ENCODE measurements at regions not wholly inside any gene's neighbourhood (a gene's known extent, or its start where the extent isn't known, plus 50 kb on each side); places are given as distances from the start of the nearest gene placed in this dataset.
"Not testable (repeated sequence)": the region's sequence is repeated elsewhere in the genome, so short reads cannot be mapped to it uniquely, and the experiment has no call there.

DNA sequence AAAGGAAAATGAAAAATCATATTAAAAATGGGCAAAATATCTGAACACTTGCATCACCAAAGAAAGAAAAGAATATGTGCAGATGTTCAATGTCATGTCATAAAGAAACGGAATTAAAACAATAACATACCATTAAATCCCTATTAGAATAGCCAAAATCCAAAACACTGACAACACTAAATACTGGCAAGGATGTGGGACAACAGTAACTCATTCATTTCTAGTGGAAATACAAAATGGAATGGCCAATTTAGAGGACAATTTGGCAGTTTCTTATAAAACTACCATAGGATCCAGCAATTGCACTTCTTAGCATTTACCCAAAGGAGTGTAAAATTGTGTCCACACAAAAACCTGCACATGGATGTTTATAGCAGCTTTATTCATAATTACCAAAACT, 542.5 kb upstream of the UBE2E2 start:
- CTCF ChIA-PET: no interaction called here
- ATAC-seq (no peak), DNase-seq (no peak)
- H3K9me3 Mint-ChIP-seq (ENCODE audit: low read depth): peaks cover 3% of the 10 kb centered on the region
- H3K4me3 Mint-ChIP-seq: no peak overlapping the region
- no peak overlapping the region for H3K27ac Mint-ChIP-seq
- no peaks in the 10 kb centered on the region for H3K27me3 Mint-ChIP-seq
- no peaks in the 10 kb centered on the region for H3K4me1 Mint-ChIP-seq
- no peaks in the 10 kb centered on the region for H3K36me3 Mint-ChIP-seq

GRCh38 chr3:22661121-22661700, 541.9 kb upstream of the UBE2E2 start:
- ATAC-seq (no peak), DNase-seq (no peak)
- Mint-ChIP-seq H3K27me3 (no peaks in the 10 kb centered on the region), H3K4me1 (no peaks in the 10 kb centered on the region), H3K9me3 (ENCODE audit: low read depth) (peaks cover 3% of the 10 kb centered on the region), H3K4me3 (no peak overlapping the region), H3K36me3 (no peaks in the 10 kb centered on the region), H3K27ac (no peak overlapping the region)
- CTCF ChIA-PET: no interaction called here

- no peaks in the 10 kb centered on the region for H3K4me1 Mint-ChIP-seq
- ATAC-seq (no peak), DNase-seq (no peak)
- no peak overlapping the region for H3K27ac Mint-ChIP-seq
- CTCF ChIA-PET: no interaction called here
- peaks cover 3% of the 10 kb centered on the region for H3K9me3 Mint-ChIP-seq (ENCODE audit: low read depth)
- no peak overlapping the region for H3K4me3 Mint-ChIP-seq
- no peaks in the 10 kb centered on the region for H3K36me3 Mint-ChIP-seq
- H3K27me3 Mint-ChIP-seq: no peaks in the 10 kb centered on the region
Observed at GRCh38 chr3:22665528-22665927, 537.6 kb upstream of the UBE2E2 start.

GRCh38 chr3:22666736-22667135, 536.4 kb upstream of the UBE2E2 start:
- CTCF ChIA-PET: no interaction called here
- Mint-ChIP-seq H3K36me3 (no peaks in the 10 kb centered on the region), H3K4me1 (no peaks in the 10 kb centered on the region), H3K4me3 (no peak overlapping the region), H3K27ac (no peak overlapping the region), H3K9me3 (ENCODE audit: low read depth) (no peaks in the 10 kb centered on the region), H3K27me3 (no peaks in the 10 kb centered on the region)
- ATAC-seq: no peak
- no peak for DNase-seq

GRCh38 chr3:22671848-22672247, 531.3 kb upstream of the UBE2E2 start:
- DNase-seq (no peak), ATAC-seq (no peak)
- Mint-ChIP-seq H3K27ac (no peak overlapping the region), H3K27me3 (no peaks in the 10 kb centered on the region), H3K4me3 (no peak overlapping the region), H3K4me1 (no peaks in the 10 kb centered on the region), H3K36me3 (no peaks in the 10 kb centered on the region), H3K9me3 (ENCODE audit: low read depth) (peaks cover 2% of the 10 kb centered on the region)
- CTCF ChIA-PET: no interaction called here

GRCh38 chr3:22684739-22685138, 518.4 kb upstream of the UBE2E2 start:
- no peak overlapping the region for H3K4me3 Mint-ChIP-seq
- peaks cover 11% of the 10 kb centered on the region for H3K9me3 Mint-ChIP-seq (ENCODE audit: low read depth)
- no peaks in the 10 kb centered on the region for H3K4me1 Mint-ChIP-seq
- no peak overlapping the region for H3K27ac Mint-ChIP-seq
- CTCF ChIA-PET: no interaction called here
- DNase-seq (no peak), ATAC-seq (no peak)
- H3K27me3 Mint-ChIP-seq: no peaks in the 10 kb centered on the region
- no peaks in the 10 kb centered on the region for H3K36me3 Mint-ChIP-seq

- H3K27me3 Mint-ChIP-seq: no peaks in the 10 kb centered on the region
- no peaks in the 10 kb centered on the region for H3K36me3 Mint-ChIP-seq
- H3K4me3 Mint-ChIP-seq: no peak overlapping the region
- no peak for ATAC-seq
- H3K9me3 Mint-ChIP-seq (ENCODE audit: low read depth): peaks cover 8% of the 10 kb centered on the region
- no peaks in the 10 kb centered on the region for H3K4me1 Mint-ChIP-seq
- H3K27ac Mint-ChIP-seq: no peak overlapping the region
- no peak for DNase-seq
- CTCF ChIA-PET: no interaction called here
Observed at GRCh38 chr3:22685597-22685996, 517.5 kb upstream of the UBE2E2 start.

GRCh38 chr3:22691407-22691806, 511.7 kb upstream of the UBE2E2 start:
- no peak for DNase-seq
- ATAC-seq: no peak
- Mint-ChIP-seq H3K36me3 (no peaks in the 10 kb centered on the region), H3K9me3 (ENCODE audit: low read depth) (peaks cover 6% of the 10 kb centered on the region), H3K27ac (no peak overlapping the region), H3K4me1 (no peaks in the 10 kb centered on the region), H3K4me3 (no peak overlapping the region), H3K27me3 (no peaks in the 10 kb centered on the region)
- CTCF ChIA-PET: no interaction called here

GRCh38 chr3:22691856-22692628, 511.1 kb upstream of the UBE2E2 start:
- ATAC-seq: no peak
- Mint-ChIP-seq H3K27ac (no peak overlapping the region), H3K36me3 (no peaks in the 10 kb centered on the region), H3K9me3 (ENCODE audit: low read depth) (peaks cover 4% of the 10 kb centered on the region), H3K4me1 (no peaks in the 10 kb centered on the region), H3K4me3 (no peak overlapping the region), H3K27me3 (no peaks in the 10 kb centered on the region)
- no peak for DNase-seq
- CTCF ChIA-PET: no interaction called here

GRCh38 chr3:22700876-22701275, 502.3 kb upstream of the UBE2E2 start:
- no peak for DNase-seq
- no peak for ATAC-seq
- H3K4me3 Mint-ChIP-seq: no peak overlapping the region
- no peaks in the 10 kb centered on the region for H3K27me3 Mint-ChIP-seq
- no peak overlapping the region for H3K27ac Mint-ChIP-seq
- CTCF ChIA-PET: no interaction called here
- H3K36me3 Mint-ChIP-seq: no peaks in the 10 kb centered on the region
- H3K9me3 Mint-ChIP-seq (ENCODE audit: low read depth): peaks cover 7% of the 10 kb centered on the region
- no peaks in the 10 kb centered on the region for H3K4me1 Mint-ChIP-seq

- Mint-ChIP-seq H3K27me3 (no peaks in the 10 kb centered on the region), H3K36me3 (no peaks in the 10 kb centered on the region), H3K4me1 (no peaks in the 10 kb centered on the region), H3K9me3 (ENCODE audit: low read depth) (peaks cover 2% of the 10 kb centered on the region), H3K4me3 (no peak overlapping the region), H3K27ac (no peak overlapping the region)
- CTCF ChIA-PET: no interaction called here
- no peak for DNase-seq
- no peak for ATAC-seq
Observed at GRCh38 chr3:22704166-22704565, 499.0 kb upstream of the UBE2E2 start.

DNA sequence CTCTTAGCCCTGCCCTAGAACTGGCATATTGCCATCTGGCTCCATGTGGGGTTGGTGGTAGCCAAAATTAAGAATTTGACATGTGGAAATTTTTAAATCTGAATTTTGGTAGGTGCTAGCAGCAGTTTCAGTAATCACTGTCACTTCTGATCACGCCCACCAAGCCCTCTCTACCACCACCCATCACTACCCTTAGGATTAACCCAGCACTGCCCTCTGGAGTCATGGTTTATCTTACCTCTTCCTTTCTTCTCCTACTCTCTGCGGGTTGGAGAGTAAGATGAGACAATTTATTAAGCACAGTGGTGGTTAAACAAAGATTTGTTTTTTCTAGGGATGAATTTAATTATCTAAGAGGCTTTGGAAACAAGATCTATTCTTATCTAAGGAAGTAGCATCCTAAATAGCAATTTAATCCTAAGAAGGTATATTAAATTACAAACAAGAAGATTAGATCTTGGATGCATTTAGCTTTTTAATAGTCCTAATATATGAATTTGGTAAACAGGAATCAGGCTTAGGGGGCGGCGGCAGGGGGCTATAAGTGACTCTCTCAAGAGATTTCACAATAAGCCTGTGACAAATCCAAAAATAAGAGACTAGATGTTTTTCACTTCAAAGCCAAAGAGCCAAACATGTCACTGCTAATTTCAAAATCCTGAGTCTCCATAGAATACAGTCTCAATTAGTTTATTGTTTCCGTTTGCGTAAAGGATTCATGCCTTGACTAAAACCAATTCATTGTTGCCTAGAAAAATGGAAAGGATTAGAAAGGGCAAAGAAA, 498.4 kb upstream of the UBE2E2 start:
- peaks cover 4% of the 10 kb centered on the region for H3K9me3 Mint-ChIP-seq (ENCODE audit: low read depth)
- ATAC-seq (no peak), DNase-seq (no peak)
- no peaks in the 10 kb centered on the region for H3K36me3 Mint-ChIP-seq
- H3K27ac Mint-ChIP-seq: no peak overlapping the region
- H3K4me3 Mint-ChIP-seq: no peak overlapping the region
- CTCF ChIA-PET: no interaction called here
- H3K4me1 Mint-ChIP-seq: no peaks in the 10 kb centered on the region
- H3K27me3 Mint-ChIP-seq: no peaks in the 10 kb centered on the region

DNA sequence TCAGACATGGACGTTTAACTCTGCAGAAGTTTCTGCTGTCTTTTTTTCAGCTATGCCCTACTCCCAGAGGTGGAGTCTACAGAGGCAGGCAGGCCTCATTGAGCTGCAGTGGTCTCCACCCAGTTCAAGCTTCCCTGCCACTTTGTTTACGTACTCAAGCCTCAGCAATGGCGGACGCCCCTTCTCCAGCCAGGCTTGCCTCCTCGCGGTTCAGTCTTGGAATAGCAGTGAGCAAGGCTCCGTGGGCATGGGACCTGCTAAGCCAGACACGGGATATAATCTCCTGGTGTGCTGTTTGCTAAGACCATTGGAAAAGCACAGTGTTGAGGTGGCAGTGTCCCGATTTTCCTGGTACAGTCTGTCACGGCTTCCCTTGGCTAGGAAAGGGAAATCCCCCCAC, 496.2 kb upstream of the UBE2E2 start:
- DNase-seq; H3K27ac Mint-ChIP-seq; H3K9me3 Mint-ChIP-seq (ENCODE audit: low read depth); ATAC-seq; H3K36me3 Mint-ChIP-seq; H3K27me3 Mint-ChIP-seq; CTCF ChIA-PET; H3K4me3 Mint-ChIP-seq; H3K4me1 Mint-ChIP-seq: not testable (repeated sequence)

GRCh38 chr3:22713936-22714335, 489.2 kb upstream of the UBE2E2 start:
- Mint-ChIP-seq H3K36me3 (no peaks in the 10 kb centered on the region), H3K9me3 (ENCODE audit: low read depth) (peaks cover 2% of the 10 kb centered on the region), H3K4me1 (no peaks in the 10 kb centered on the region), H3K27ac (no peak overlapping the region), H3K4me3 (no peak overlapping the region), H3K27me3 (no peaks in the 10 kb centered on the region)
- CTCF ChIA-PET: no interaction called here
- DNase-seq (no peak), ATAC-seq (no peak)

Measured in activated CD8-positive, alpha-beta memory T cell treated with anti-CD3 and anti-CD28 coated beads, Interleukin-2, amount 10 ng/mL, durations not matched to agents 7 days and 5 days (primary cell).